MM.1S (cell line): ENCODE measurements at regions not wholly inside any gene's neighbourhood (a gene's known extent, or its start where the extent isn't known, plus 50 kb on each side); places are given as distances from the start of the nearest gene placed in this dataset.

Experiments used
- CTCF ChIP-seq: fragments of 300-600 bp; sonication (generic); IDR thresholded peaks from 2 replicates; pipeline ENCODE4 v1.5.1; 2016; ENCODE audit warnings: antibody characterized with exemption, low read length, mixed read lengths
- EZH2 ChIP-seq: fragments of 300-600 bp; sonication (generic); optimal IDR thresholded peaks from 2 replicates; pipeline ENCODE3; 2017; ENCODE audit warnings: low read depth, mild to moderate bottlenecking, antibody characterized with exemption, low read length, mixed read lengths
- EZH2phosphoT487 ChIP-seq: fragments of 300-600 bp; sonication (generic); IDR thresholded peaks from 2 replicates; pipeline ENCODE4 v1.6.1; 2018; ENCODE audit warnings: antibody characterized with exemption, low read length

- no peak for TF ChIP-seq CTCF
- no peak for TF ChIP-seq EZH2
- no peak for TF ChIP-seq EZH2phosphoT487
These were observed 198.8 kb downstream of the KITLG start for GRCh38 chr12:88381466-88381865.
